ENCODE measurements at regions not wholly inside any gene's neighbourhood (a gene's known extent, or its start where the extent isn't known, plus 50 kb on each side); places are given as distances from the start of the nearest gene placed in this dataset.

GRCh38 chr2:15869871-15870270 is 70.5 kb upstream of the MYCN start:
- TF ChIP-seq RELA (CRISPR knock-in tag; IDR thresholded peaks at IDR 0.05; ENCODE audit: borderline replicate concordance) (no peak), NR2C2 (CRISPR knock-in tag; IDR thresholded peaks at IDR 0.05) (no peak), FOXP4 (CRISPR knock-in tag; IDR thresholded peaks at IDR 0.05) (no peak), SP1 (CRISPR knock-in tag; conservative IDR thresholded peaks at IDR 0.05) (no peak)
- TF ChIP-seq, protein P1, sequence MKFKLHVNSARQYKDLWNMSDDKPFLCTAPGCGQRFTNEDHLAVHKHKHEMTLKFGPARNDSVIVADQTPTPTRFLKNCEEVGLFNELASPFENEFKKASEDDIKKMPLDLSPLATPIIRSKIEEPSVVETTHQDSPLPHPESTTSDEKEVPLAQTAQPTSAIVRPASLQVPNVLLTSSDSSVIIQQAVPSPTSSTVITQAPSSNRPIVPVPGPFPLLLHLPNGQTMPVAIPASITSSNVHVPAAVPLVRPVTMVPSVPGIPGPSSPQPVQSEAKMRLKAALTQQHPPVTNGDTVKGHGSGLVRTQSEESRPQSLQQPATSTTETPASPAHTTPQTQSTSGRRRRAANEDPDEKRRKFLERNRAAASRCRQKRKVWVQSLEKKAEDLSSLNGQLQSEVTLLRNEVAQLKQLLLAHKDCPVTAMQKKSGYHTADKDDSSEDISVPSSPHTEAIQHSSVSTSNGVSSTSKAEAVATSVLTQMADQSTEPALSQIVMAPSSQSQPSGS (CRISPR knock-in tag; IDR thresholded peaks at IDR 0.05; ENCODE audit: borderline replicate concordance, low read depth) = no peak
- TF ChIP-seq, protein P2, sequence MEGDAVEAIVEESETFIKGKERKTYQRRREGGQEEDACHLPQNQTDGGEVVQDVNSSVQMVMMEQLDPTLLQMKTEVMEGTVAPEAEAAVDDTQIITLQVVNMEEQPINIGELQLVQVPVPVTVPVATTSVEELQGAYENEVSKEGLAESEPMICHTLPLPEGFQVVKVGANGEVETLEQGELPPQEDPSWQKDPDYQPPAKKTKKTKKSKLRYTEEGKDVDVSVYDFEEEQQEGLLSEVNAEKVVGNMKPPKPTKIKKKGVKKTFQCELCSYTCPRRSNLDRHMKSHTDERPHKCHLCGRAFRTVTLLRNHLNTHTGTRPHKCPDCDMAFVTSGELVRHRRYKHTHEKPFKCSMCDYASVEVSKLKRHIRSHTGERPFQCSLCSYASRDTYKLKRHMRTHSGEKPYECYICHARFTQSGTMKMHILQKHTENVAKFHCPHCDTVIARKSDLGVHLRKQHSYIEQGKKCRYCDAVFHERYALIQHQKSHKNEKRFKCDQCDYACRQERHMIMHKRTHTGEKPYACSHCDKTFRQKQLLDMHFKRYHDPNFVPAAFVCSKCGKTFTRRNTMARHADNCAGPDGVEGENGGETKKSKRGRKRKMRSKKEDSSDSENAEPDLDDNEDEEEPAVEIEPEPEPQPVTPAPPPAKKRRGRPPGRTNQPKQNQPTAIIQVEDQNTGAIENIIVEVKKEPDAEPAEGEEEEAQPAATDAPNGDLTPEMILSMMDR (IDR thresholded peaks at IDR 0.05) = no peak
- TF ChIP-seq, protein P3, sequence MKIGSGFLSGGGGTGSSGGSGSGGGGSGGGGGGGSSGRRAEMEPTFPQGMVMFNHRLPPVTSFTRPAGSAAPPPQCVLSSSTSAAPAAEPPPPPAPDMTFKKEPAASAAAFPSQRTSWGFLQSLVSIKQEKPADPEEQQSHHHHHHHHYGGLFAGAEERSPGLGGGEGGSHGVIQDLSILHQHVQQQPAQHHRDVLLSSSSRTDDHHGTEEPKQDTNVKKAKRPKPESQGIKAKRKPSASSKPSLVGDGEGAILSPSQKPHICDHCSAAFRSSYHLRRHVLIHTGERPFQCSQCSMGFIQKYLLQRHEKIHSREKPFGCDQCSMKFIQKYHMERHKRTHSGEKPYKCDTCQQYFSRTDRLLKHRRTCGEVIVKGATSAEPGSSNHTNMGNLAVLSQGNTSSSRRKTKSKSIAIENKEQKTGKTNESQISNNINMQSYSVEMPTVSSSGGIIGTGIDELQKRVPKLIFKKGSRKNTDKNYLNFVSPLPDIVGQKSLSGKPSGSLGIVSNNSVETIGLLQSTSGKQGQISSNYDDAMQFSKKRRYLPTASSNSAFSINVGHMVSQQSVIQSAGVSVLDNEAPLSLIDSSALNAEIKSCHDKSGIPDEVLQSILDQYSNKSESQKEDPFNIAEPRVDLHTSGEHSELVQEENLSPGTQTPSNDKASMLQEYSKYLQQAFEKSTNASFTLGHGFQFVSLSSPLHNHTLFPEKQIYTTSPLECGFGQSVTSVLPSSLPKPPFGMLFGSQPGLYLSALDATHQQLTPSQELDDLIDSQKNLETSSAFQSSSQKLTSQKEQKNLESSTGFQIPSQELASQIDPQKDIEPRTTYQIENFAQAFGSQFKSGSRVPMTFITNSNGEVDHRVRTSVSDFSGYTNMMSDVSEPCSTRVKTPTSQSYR (CRISPR knock-in tag; IDR thresholded peaks at IDR 0.05) = no peak
